GM12878 (cell line): ENCODE measurements at regions not wholly inside any gene's neighbourhood (a gene's known extent, or its start where the extent isn't known, plus 50 kb on each side); places are given as distances from the start of the nearest gene placed in this dataset.

Experiments
- ATAC-seq: fragments of 200-7000 bp; cut with Tn5 transposase; 3 replicates; pipeline ENCODE4 v1.9.1; 2020; ENCODE audit warnings: mild to moderate bottlenecking, moderate library complexity
- BruUV-seq: library from RNA; stranded (reverse); fragments of 400-500 nt; replicated peaks from 2 replicates; lab custom pipeline; 2021; lab: Mats Ljungman, UMichigan
- CTCF ChIA-PET: fragments of 300-600 bp; sonication (Branson Sonifier 250); formaldehyde crosslinking; extraction: SDS; loops from one replicate; lab custom pipeline; 2021; ENCODE audit warnings: inconsistent platforms; lab: Yijun Ruan, JAX
- POLR2A ChIA-PET: fragments of 350-600 bp; formaldehyde crosslinking; extraction: SDS; loops from one replicate; lab custom pipeline; 2021; ENCODE audit warnings: inconsistent platforms; lab: Charles Lee
- RAD21 ChIA-PET: fragments of 300-600 bp; sonication (Branson Sonifier 250); formaldehyde crosslinking; loops from one replicate; lab custom pipeline; 2023; ENCODE audit warnings: antibody characterized with exemption; ENCODE audit not compliant: unreplicated experiment; lab: Charles Lee
- SMC1A ChIA-PET: fragments of 300-600 bp; sonication (Branson Sonifier 250); formaldehyde crosslinking; loops from one replicate; lab custom pipeline; 2023; ENCODE audit not compliant: unreplicated experiment, uncharacterized antibody; lab: Charles Lee
- DNase-seq: peaks from one replicate; pipeline ENCODE4 v3.0.0-alpha.2; 2011; ENCODE audit warnings: low read depth, low spot score
- FAIRE-seq: peaks from 3 replicates; lab custom pipeline; 2011; peaks lifted over from hg19 to GRCh38; lab: Jason Lieb, UNC
- H2AFZ ChIP-seq: 2 replicates; pipeline ENCODE4 v1.6.0; 2011; ENCODE audit warnings: low read depth, low read length, control low read depth; ENCODE audit not compliant: control insufficient read depth
- H3K27ac ChIP-seq: 2 replicates; pipeline ENCODE4 v1.5.1; 2011; ENCODE audit warnings: control low read depth; ENCODE audit not compliant: control insufficient read depth, insufficient read depth
- H3K27me3 ChIP-seq, 2 experiments: replicated peaks in 1 of 2; 2 replicates each; pipeline versions ENCODE4 v1.6.0 to v1.6.1; 2011; ENCODE audit warnings: low read length in 1 of 2; ENCODE audit not compliant: control insufficient read depth in 2 of 2, insufficient read depth in 2 of 2
- H3K36me3 ChIP-seq, 2 experiments: 2 replicates each; pipeline ENCODE4 v1.5.1; 2011; ENCODE audit warnings: low read length in 1 of 2; ENCODE audit not compliant: control insufficient read depth in 2 of 2, insufficient read depth in 2 of 2
- H3K4me1 ChIP-seq: 2 replicates; pipeline ENCODE4 v1.6.1; 2011; ENCODE audit warnings: mild to moderate bottlenecking, low read length, moderate library complexity, mixed read lengths; ENCODE audit not compliant: control insufficient read depth, insufficient read depth
- H3K4me2 ChIP-seq: 2 replicates; pipeline ENCODE4 v1.6.0; 2011; ENCODE audit warnings: control low read depth; ENCODE audit not compliant: control insufficient read depth, insufficient read depth
- H3K4me3 ChIP-seq: fragments of 200-600 bp; sonication (generic); 2 replicates; pipeline ENCODE4 v1.5.1; 2016
- H3K79me2 ChIP-seq: 2 replicates; pipeline ENCODE4 v1.6.0; 2011; ENCODE audit warnings: low read length; ENCODE audit not compliant: control insufficient read depth, insufficient read depth
- H3K9ac ChIP-seq: 2 replicates; pipeline ENCODE4 v1.8.0; 2011; ENCODE audit warnings: low read length, control low read depth, mixed read lengths; ENCODE audit not compliant: control insufficient read depth, insufficient read depth
- H3K9me3 ChIP-seq: replicated peaks from 3 replicates; pipeline ENCODE4 v1.5.1; 2011; ENCODE audit warnings: mild to moderate bottlenecking, low read length; ENCODE audit not compliant: control insufficient read depth, insufficient read depth
- H4K20me1 ChIP-seq: 2 replicates; pipeline ENCODE4 v1.6.0; 2011; ENCODE audit not compliant: control insufficient read depth, insufficient read depth
- CEBPB ChIP-seq, 2 experiments: fragments of 150-350 bp in 1 of 2; IDR thresholded peaks; 2 replicates each; pipeline ENCODE4 v1.6.1; 2012 to 2014; ENCODE audit warnings: low read depth in 2 of 2, low read length in 2 of 2, borderline replicate concordance in 1 of 2, inconsistent platforms in 1 of 2
- E4F1 ChIP-seq: fragments of 450-650 bp; IDR thresholded peaks from 2 replicates; pipeline ENCODE4 v1.6.1; 2018; ENCODE audit warnings: borderline replicate concordance, mild to moderate bottlenecking; ENCODE audit not compliant: partially characterized antibody
- ELK1 ChIP-seq: IDR thresholded peaks from 2 replicates; pipeline ENCODE4 v1.6.1; 2012; ENCODE audit warnings: low read depth, low read length, improper control_type of control experiment
- MEF2A ChIP-seq: IDR thresholded peaks from 2 replicates; pipeline ENCODE4 v1.6.1; 2011; ENCODE audit warnings: low read depth, mild to moderate bottlenecking, low read length, moderate library complexity; ENCODE audit not compliant: insufficient read depth
- POU2F2 ChIP-seq: IDR thresholded peaks from 3 replicates; pipeline ENCODE4 v1.6.1; 2011; ENCODE audit warnings: low read depth, mild to moderate bottlenecking, low read length, borderline replicate concordance
- SKIL ChIP-seq: fragments of 450-650 bp; IDR thresholded peaks from 2 replicates; pipeline ENCODE4 v1.6.1; 2017; ENCODE audit warnings: mild to moderate bottlenecking, low read depth, inconsistent platforms; ENCODE audit not compliant: poor library complexity, severe bottlenecking
- SUPT20H ChIP-seq: IDR thresholded peaks from 2 replicates; pipeline ENCODE4 v1.6.1; 2011; ENCODE audit warnings: low read depth, mild to moderate bottlenecking, low read length, moderate library complexity, borderline replicate concordance; ENCODE audit not compliant: control insufficient read depth
- TCF7 ChIP-seq: IDR thresholded peaks from 2 replicates; pipeline ENCODE4 v1.6.1; 2014; ENCODE audit warnings: antibody characterized with exemption, borderline replicate concordance
- ZBTB40 ChIP-seq: fragments of 450-650 bp; IDR thresholded peaks from 2 replicates; pipeline ENCODE4 v1.6.1; 2016; ENCODE audit warnings: mild to moderate bottlenecking, moderate library complexity, borderline replicate concordance
- ZNF217 ChIP-seq: fragments of 450-650 bp; IDR thresholded peaks from 2 replicates; pipeline ENCODE4 v1.6.1; 2017; ENCODE audit warnings: antibody characterized with exemption, mild to moderate bottlenecking
- WGBS: methylation state at CpG from one replicate; pipeline ENCODE4 v1.1.6; 2016; ENCODE audit warnings: low lambda C conversion rate; ENCODE audit not compliant: insufficient replicate concordance, insufficient coverage; ENCODE audit errors: missing lambda C conversion rate; 5-methylcytosine and 5-hydroxymethylcytosine counted together
- in situ Hi-C: fragments of 300-500 bp; cut with MboI; formaldehyde crosslinking; loops from 9 replicates; pipeline ENCODE4 v1.14.3; 2018; ENCODE audit warnings: mixed read lengths
- intact Hi-C: fragments of 100-400 bp; cut with micrococcal nuclease; formaldehyde crosslinking; loops from one replicate; pipeline ENCODE4 v1.14.2; 2022; ENCODE audit not compliant: unreplicated experiment

- TF ChIP-seq ZNF217 (no peak), ELK1 (no peak), SUPT20H (no peak)
Observed at GRCh38 chr1:8261398-8261762, 56.5 kb upstream of the SLC45A1 start (continued).

- FAIRE-seq = no peak
Observed at GRCh38 chr1:8259498-8260290, 58.2 kb upstream of the SLC45A1 start.

More at GRCh38 chr1:8259498-8260290, 58.2 kb upstream of the SLC45A1 start:
- RAD21 ChIA-PET = no interaction called here
- TF ChIP-seq ZBTB40 = no peak
- no peak for TF ChIP-seq TCF7
- no peak for TF ChIP-seq MEF2A
- TF ChIP-seq E4F1 = no peak
- TF ChIP-seq SKIL = no peak
- TF ChIP-seq CEBPB (IDR thresholded peaks at IDR 0.05; ENCODE audit: borderline replicate concordance in 1 of 2, low read depth in 2 of 2, low read length in 2 of 2) = no peak
- TF ChIP-seq POU2F2 = no peak
- TF ChIP-seq, all 136 proteins: peak for 0
- H3K4me1 ChIP-seq = no peaks in the 10 kb centered on the region
- POLR2A ChIA-PET = interaction anchor here (0.6 kb wide), 1 partner anchor 156 kb away, joined by 5 read pairs; no protein-coding TSS in a partner anchor
- H3K4me3 ChIP-seq = no peak overlapping the region
- H3K27me3 ChIP-seq = no peaks in the 10 kb centered on the region
- intact Hi-C loops = no loop called here
- no peak overlapping the region for H3K9ac ChIP-seq
- DNase-seq (no peak), ATAC-seq (no peak)
- in situ Hi-C loops = no loop called here
- CTCF ChIA-PET = interaction anchor here (0.6 to 1.1 kb wide), 2 partner anchors 26 to 55 kb away, joined by 3 to 4 read pairs; no protein-coding TSS in a partner anchor
- 60% methylated on average over 13 of the region's 13 CpGs for WGBS
- no peak overlapping the region for H3K27ac ChIP-seq
- H4K20me1 ChIP-seq = no peaks in the 10 kb centered on the region
- no TSS peak for BruUV-seq
- H3K9me3 ChIP-seq = no peaks in the 10 kb centered on the region
- no peaks in the 10 kb centered on the region for H3K36me3 ChIP-seq
- H2AFZ ChIP-seq = no peak overlapping the region
- H3K4me2 ChIP-seq = no peak overlapping the region
- SMC1A ChIA-PET = interaction anchor here (1.3 kb wide), 1 partner anchor 9 kb away, joined by 3 read pairs; no protein-coding TSS in a partner anchor
- H3K79me2 ChIP-seq = no peaks in the 10 kb centered on the region
